ENCODE measurements at regions not wholly inside any gene's neighbourhood (a gene's known extent, or its start where the extent isn't known, plus 50 kb on each side); places are given as distances from the start of the nearest gene placed in this dataset.

- TF ChIP-seq CTCF (IDR thresholded peaks at IDR 0.05; ENCODE audit: poor library complexity) = no peak
- no peak for TF ChIP-seq EZH2 (IDR thresholded peaks at IDR 0.05; ENCODE audit: borderline replicate concordance)
- TF ChIP-seq EZH2phosphoT487 (IDR thresholded peaks at IDR 0.05; ENCODE audit: low read depth, severe bottlenecking, unreplicated experiment) = no peak
These were observed 72.8 kb upstream of the BOD1 start for GRCh38 chr5:173689171-173689736.

Data from hepatocyte (in vitro differentiated cells).